A549 (cell line): ENCODE measurements at regions not wholly inside any gene's neighbourhood (a gene's known extent, or its start where the extent isn't known, plus 50 kb on each side); places are given as distances from the start of the nearest gene placed in this dataset.

Source experiments
- ATAC-seq, 2 experiments: fragments of 200-7000 bp in 1 of 2; fragments of >200 bp in 1 of 2; cut with Nextera tagmentation in 1 of 2; cut with Tn5 transposase in 1 of 2; 3 replicates each; pipeline versions ENCODE4 v1.8.0 to v1.9.1; 2018 to 2020; ENCODE audit warnings: mild to moderate bottlenecking in 1 of 2, moderate library complexity in 1 of 2
- CTCF ChIA-PET: fragments of 300-600 bp; sonication (Branson Sonifier 250); formaldehyde crosslinking; extraction: SDS; loops from one replicate; lab custom pipeline; 2021; ENCODE audit warnings: antibody characterized with exemption, inconsistent platforms; lab: Yijun Ruan, JAX
- POLR2A ChIA-PET: fragments of 350-600 bp; formaldehyde crosslinking; extraction: SDS; loops from one replicate; lab custom pipeline; 2021; ENCODE audit warnings: antibody characterized with exemption, inconsistent platforms; lab: Yijun Ruan, JAX
- DNase-seq, 2 experiments: peaks; one replicate each; pipeline versions ENCODE4 v3.0.0 to v3.0.0-alpha.2; 2011 to 2016; ENCODE audit warnings: low read depth in 1 of 2, low spot score in 1 of 2
- FAIRE-seq: peaks from 2 replicates; lab custom pipeline; 2011; peaks lifted over from hg19 to GRCh38; lab: Jason Lieb, UNC
- H3K27ac ChIP-seq, 2 experiments: fragments of >200 bp; sonication (Bioruptor Twin); formaldehyde crosslinking; 3 replicates each; pipeline ENCODE4 v1.5.1; 2016 to 2017
- H3K4me1 ChIP-seq: fragments of >200 bp; sonication (Bioruptor Twin); formaldehyde crosslinking; 3 replicates; pipeline ENCODE4 v1.6.1; 2016
- H3K4me2 ChIP-seq: fragments of >200 bp; sonication (Bioruptor Twin); formaldehyde crosslinking; 3 replicates; pipeline ENCODE4 v1.6.1; 2016
- H3K4me3 ChIP-seq: fragments of >200 bp; sonication (Bioruptor Twin); formaldehyde crosslinking; 3 replicates; pipeline ENCODE4 v1.5.1; 2016
- H3K9me3 ChIP-seq: fragments of >200 bp; sonication (Bioruptor Twin); formaldehyde crosslinking; 3 replicates; pipeline ENCODE4 v1.6.1; 2016
- CBX2 ChIP-seq: fragments of 200-600 bp; sonication (generic); IDR thresholded peaks from 2 replicates; pipeline ENCODE4 v1.6.1; 2016; ENCODE audit warnings: low read depth, mild to moderate bottlenecking, borderline replicate concordance
- CEBPB ChIP-seq, 2 experiments: fragments of >200 bp in 1 of 2; sonication (Bioruptor Twin) in 1 of 2; formaldehyde crosslinking in 1 of 2; IDR thresholded peaks; 2 replicates each; pipeline ENCODE4 v1.6.1; 2012 to 2016
- CHD4 ChIP-seq: fragments of 200-600 bp; sonication (generic); IDR thresholded peaks from 2 replicates; pipeline ENCODE4 v1.6.1; 2016; ENCODE audit warnings: antibody characterized with exemption, mild to moderate bottlenecking, borderline replicate concordance
- EHF ChIP-seq: fragments of 250-450 bp; sonication (Bioruptor Pico); IDR thresholded peaks from 2 replicates; pipeline ENCODE4 v1.5.0; 2020; ENCODE audit warnings: mild to moderate bottlenecking
- FOSB ChIP-seq: fragments of 250-450 bp; sonication (Bioruptor Pico); IDR thresholded peaks from 2 replicates; pipeline ENCODE4 v1.5.0; 2020; ENCODE audit warnings: mild to moderate bottlenecking, moderate library complexity
- FOSL2 ChIP-seq, 2 experiments: fragments of 450-650 bp in 1 of 2; fragments of >200 bp in 1 of 2; sonication (Bioruptor Twin) in 1 of 2; formaldehyde crosslinking; IDR thresholded peaks; 2 replicates each; pipeline versions ENCODE4 v1.5.0 to v1.6.1; 2016 to 2020; ENCODE audit warnings: mild to moderate bottlenecking in 1 of 2, moderate library complexity in 1 of 2
- HDAC2 ChIP-seq: fragments of 200-600 bp; sonication (generic); IDR thresholded peaks from 2 replicates; pipeline ENCODE4 v1.6.1; 2016
- HEYL ChIP-seq: fragments of 250-450 bp; sonication (Bioruptor Pico); IDR thresholded peaks from 2 replicates; pipeline ENCODE4 v1.8.0; 2021; ENCODE audit warnings: mild to moderate bottlenecking, moderate library complexity
- HOXA7 ChIP-seq: fragments of 250-450 bp; sonication (Bioruptor Pico); IDR thresholded peaks from 2 replicates; pipeline ENCODE4 v1.5.0; 2020; ENCODE audit warnings: mild to moderate bottlenecking, moderate library complexity
- JUNB ChIP-seq: fragments of >200 bp; sonication (Bioruptor Twin); formaldehyde crosslinking; IDR thresholded peaks from 2 replicates; pipeline ENCODE4 v1.6.1; 2016
- MAZ ChIP-seq: fragments of 150-350 bp; IDR thresholded peaks from 2 replicates; pipeline ENCODE4 v1.6.1; 2014; ENCODE audit warnings: antibody characterized with exemption, low read depth, low read length, borderline replicate concordance
- POLR2A ChIP-seq: IDR thresholded peaks from 2 replicates; pipeline ENCODE4 v1.6.1; 2012; ENCODE audit warnings: mild to moderate bottlenecking, low read length
- POLR2AphosphoS2 ChIP-seq: conservative IDR thresholded peaks from 2 replicates; pipeline ENCODE4 v1.6.1; 2012; ENCODE audit warnings: low read length, improper control_type of control experiment, inconsistent platforms
- RAD21 ChIP-seq, 2 experiments: fragments of >200 bp in 1 of 2; sonication (Bioruptor Twin) in 1 of 2; formaldehyde crosslinking in 1 of 2; IDR thresholded peaks in 1 of 2; conservative IDR thresholded peaks in 1 of 2; 2 replicates in 1 of 2; 3 replicates in 1 of 2; pipeline ENCODE4 v1.6.1; 2012 to 2018; ENCODE audit warnings: inconsistent platforms in 1 of 2
- RARB ChIP-seq: fragments of 250-450 bp; sonication (Bioruptor Pico); IDR thresholded peaks from 2 replicates; pipeline ENCODE4 v1.8.0; 2021; ENCODE audit warnings: mild to moderate bottlenecking, moderate library complexity
- TFCP2L1 ChIP-seq: fragments of 250-450 bp; sonication (Bioruptor Pico); IDR thresholded peaks from 2 replicates; pipeline ENCODE4 v1.5.0; 2021; ENCODE audit warnings: mild to moderate bottlenecking
- WGBS: methylation state at CpG from one replicate; pipeline ENCODE4 v1.1.6; 2017; ENCODE audit errors: missing lambda C conversion rate; 5-methylcytosine and 5-hydroxymethylcytosine counted together
- TF ChIP-seq, protein P1 (sequence below): IDR thresholded peaks from 2 replicates; pipeline ENCODE4 v1.6.1; 2012
- TF ChIP-seq, protein P2 (sequence below): fragments of 450-650 bp; IDR thresholded peaks from 2 replicates; pipeline ENCODE4 v1.6.1; 2014; ENCODE audit warnings: antibody characterized with exemption
- TF ChIP-seq, protein P3 (sequence below): fragments of >200 bp; sonication (Bioruptor Twin); formaldehyde crosslinking; IDR thresholded peaks from 2 replicates; pipeline ENCODE4 v1.6.1; 2016
- TF ChIP-seq, protein P4 (sequence below): fragments of >200 bp; sonication (Bioruptor Twin); formaldehyde crosslinking; IDR thresholded peaks from 3 replicates; pipeline ENCODE4 v1.6.1; 2016
- TF ChIP-seq, protein P5 (sequence below): fragments of 150-350 bp; IDR thresholded peaks from 2 replicates; pipeline ENCODE4 v1.6.1; 2014; ENCODE audit warnings: low read depth, mild to moderate bottlenecking, low read length

DNA sequence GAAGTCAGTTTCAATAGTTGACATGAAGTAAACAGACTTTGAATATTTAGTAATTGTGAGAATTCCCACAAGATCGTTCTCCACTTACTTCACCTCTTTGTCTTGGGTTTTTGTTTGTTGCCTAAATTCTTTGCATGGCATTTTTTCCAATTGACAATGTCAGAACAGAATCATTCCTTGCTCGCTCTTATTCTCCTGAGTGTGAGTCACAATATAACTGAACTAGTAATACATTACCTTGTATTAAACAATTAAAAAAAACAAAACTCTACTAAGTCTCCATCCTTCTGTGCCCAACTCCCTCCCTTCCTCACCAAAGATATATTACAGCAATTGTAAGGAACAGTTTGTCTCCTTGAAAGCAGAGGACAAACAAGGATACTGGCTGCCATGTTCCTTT, 638.8 kb upstream of the NOVA1 start:
- ChIA-PET POLR2A (no interaction called here), CTCF (no interaction called here)
- Histone ChIP-seq H3K9me3 (no peaks in the 10 kb centered on the region; the same call in 2 of the 3 replicates), H3K4me2 (no peak overlapping the region), H3K4me3 (no peak overlapping the region), H3K4me1 (no peaks in the 10 kb centered on the region), H3K27ac (no peak overlapping the region)
- WGBS: 10% methylated on average over 2 of the region's 2 CpGs
- no peak for DNase-seq
- FAIRE-seq: no peak
- TF ChIP-seq POLR2AphosphoS2: no peak
- TF ChIP-seq RARB: no peak
- TF ChIP-seq HEYL: no peak
- no peak for TF ChIP-seq HOXA7 (CRISPR knock-in tag)
- ATAC-seq: no peak

DNA sequence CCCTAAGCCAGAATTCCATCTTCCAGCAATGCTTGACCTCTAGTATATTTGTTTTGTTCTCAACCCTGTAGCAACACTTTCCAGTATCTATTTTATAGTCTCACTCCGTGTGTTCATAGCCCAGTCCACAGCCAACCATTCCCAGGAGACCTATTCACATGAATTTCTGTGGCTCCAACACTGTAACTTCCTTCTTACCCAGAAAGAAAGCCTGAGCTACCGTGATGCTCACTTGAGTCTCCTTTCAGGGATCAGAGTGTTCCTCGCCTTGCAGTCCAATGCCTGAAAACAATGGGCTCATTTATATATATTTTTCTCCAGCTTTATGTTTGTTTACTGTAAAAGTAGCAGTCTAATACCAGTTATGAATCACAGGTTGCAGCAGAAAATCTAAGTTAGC, 645.0 kb upstream of the NOVA1 start:
- TF ChIP-seq POLR2A (no peak), RAD21 (conservative IDR thresholded peaks at IDR 0.05 in 1 of 2, IDR thresholded peaks at IDR 0.05 in 1 of 2) (no peak), EHF (CRISPR knock-in tag) (no peak), HEYL (no peak), CBX2 (no peak), CEBPB (IDR thresholded peaks at IDR 0.05) (no peak), CHD4 (no peak), MAZ (no peak), FOSB (CRISPR knock-in tag) (no peak), HDAC2 (no peak), JUNB (no peak)
- TF ChIP-seq, protein P1, sequence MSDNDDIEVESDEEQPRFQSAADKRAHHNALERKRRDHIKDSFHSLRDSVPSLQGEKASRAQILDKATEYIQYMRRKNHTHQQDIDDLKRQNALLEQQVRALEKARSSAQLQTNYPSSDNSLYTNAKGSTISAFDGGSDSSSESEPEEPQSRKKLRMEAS: no peak
- TF ChIP-seq, protein P2, sequence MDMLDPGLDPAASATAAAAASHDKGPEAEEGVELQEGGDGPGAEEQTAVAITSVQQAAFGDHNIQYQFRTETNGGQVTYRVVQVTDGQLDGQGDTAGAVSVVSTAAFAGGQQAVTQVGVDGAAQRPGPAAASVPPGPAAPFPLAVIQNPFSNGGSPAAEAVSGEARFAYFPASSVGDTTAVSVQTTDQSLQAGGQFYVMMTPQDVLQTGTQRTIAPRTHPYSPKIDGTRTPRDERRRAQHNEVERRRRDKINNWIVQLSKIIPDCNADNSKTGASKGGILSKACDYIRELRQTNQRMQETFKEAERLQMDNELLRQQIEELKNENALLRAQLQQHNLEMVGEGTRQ: no peak
- TF ChIP-seq, protein P3, sequence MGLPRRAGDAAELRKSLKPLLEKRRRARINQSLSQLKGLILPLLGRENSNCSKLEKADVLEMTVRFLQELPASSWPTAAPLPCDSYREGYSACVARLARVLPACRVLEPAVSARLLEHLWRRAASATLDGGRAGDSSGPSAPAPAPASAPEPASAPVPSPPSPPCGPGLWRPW: no peak
- TF ChIP-seq, protein P4, sequence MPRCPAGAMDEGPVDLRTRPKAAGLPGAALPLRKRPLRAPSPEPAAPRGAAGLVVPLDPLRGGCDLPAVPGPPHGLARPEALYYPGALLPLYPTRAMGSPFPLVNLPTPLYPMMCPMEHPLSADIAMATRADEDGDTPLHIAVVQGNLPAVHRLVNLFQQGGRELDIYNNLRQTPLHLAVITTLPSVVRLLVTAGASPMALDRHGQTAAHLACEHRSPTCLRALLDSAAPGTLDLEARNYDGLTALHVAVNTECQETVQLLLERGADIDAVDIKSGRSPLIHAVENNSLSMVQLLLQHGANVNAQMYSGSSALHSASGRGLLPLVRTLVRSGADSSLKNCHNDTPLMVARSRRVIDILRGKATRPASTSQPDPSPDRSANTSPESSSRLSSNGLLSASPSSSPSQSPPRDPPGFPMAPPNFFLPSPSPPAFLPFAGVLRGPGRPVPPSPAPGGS: no peak
- TF ChIP-seq, protein P5, sequence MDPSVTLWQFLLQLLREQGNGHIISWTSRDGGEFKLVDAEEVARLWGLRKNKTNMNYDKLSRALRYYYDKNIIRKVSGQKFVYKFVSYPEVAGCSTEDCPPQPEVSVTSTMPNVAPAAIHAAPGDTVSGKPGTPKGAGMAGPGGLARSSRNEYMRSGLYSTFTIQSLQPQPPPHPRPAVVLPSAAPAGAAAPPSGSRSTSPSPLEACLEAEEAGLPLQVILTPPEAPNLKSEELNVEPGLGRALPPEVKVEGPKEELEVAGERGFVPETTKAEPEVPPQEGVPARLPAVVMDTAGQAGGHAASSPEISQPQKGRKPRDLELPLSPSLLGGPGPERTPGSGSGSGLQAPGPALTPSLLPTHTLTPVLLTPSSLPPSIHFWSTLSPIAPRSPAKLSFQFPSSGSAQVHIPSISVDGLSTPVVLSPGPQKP: no peak
- DNase-seq (no peak), ATAC-seq (no peak), FAIRE-seq (no peak)
- Histone ChIP-seq H3K4me3 (no peak overlapping the region), H3K27ac (no peak overlapping the region), H3K9me3 (no peaks in the 10 kb centered on the region), H3K4me1 (no peaks in the 10 kb centered on the region), H3K4me2 (no peak overlapping the region)
- ChIA-PET POLR2A (no interaction called here), CTCF (no interaction called here)
- WGBS: 14% methylated on average over 3 of the region's 3 CpGs

DNA sequence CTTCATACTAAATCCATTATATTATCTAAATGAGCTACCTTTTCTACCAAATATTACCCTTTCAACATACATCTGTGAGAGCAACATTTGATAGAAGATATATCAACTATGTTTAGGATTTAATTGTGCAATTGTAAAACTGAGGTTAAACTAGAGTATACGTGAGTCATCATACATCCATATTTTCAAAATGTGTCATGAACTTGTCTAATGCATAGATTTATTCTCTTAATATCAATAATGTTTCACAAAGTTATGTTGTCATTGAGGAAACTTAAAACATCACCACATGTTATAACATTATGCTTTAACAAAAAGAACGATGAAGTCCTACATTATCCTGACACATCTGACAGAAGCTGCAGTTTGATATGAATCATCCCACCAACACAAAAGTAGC, 645.5 kb upstream of the NOVA1 start:
- Histone ChIP-seq H3K4me2 (no peak overlapping the region), H3K9me3 (no peaks in the 10 kb centered on the region), H3K27ac (no peak overlapping the region), H3K4me1 (no peaks in the 10 kb centered on the region), H3K4me3 (no peak overlapping the region)
- POLR2A ChIA-PET: no interaction called here
- TF ChIP-seq FOSL2 (IDR thresholded peaks at IDR 0.05): no peak
- 0 out of 2 replicates have a peak, but pooled peaks have one; percentile 5 for TF ChIP-seq FOSL2 (CRISPR knock-in tag; IDR thresholded peaks at IDR 0.05)
- no peak for TF ChIP-seq TFCP2L1 (CRISPR knock-in tag)
- FAIRE-seq (no peak), ATAC-seq (no peak), DNase-seq (no peak)
- 42% methylated on average over 2 of the region's 2 CpGs for WGBS
- CTCF ChIA-PET: no interaction called here
